Loucy (cell line): ENCODE measurements at regions not wholly inside any gene's neighbourhood (a gene's known extent, or its start where the extent isn't known, plus 50 kb on each side); places are given as distances from the start of the nearest gene placed in this dataset.

ENCODE experiments used
- CTCF ChIP-seq: fragments of 200-600 bp; sonication (generic); conservative IDR thresholded peaks from 2 replicates; pipeline ENCODE4 v1.5.1; 2014; ENCODE audit warnings: mild to moderate bottlenecking, antibody characterized with exemption, low read length
- EZH2phosphoT487 ChIP-seq: fragments of 200-600 bp; IDR thresholded peaks from 2 replicates; pipeline ENCODE4 v1.6.1; 2018; ENCODE audit warnings: antibody characterized with exemption, mild to moderate bottlenecking, moderate library complexity, borderline replicate concordance

DNA sequence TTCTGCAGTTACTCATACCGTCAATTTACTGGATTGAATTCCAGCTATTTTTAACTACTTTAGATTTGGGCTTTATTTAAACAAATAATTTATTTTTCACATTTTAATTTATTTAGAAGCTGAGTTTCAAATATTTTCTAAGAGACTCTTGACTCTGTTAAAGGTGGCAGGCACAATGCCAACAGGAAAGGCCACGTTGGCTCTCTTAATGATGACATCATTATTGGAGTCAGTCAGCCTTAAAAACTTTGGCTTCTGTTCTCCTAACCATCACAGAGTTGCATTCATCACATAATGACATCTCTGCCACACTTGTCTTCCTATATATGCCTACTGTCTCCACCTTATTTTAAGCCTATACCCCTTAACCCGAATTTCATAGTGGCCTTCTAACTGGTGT lies 172.3 kb upstream of the PLPPR1 start:
- TF ChIP-seq CTCF, result no peak
- no peak for TF ChIP-seq EZH2phosphoT487
